SH-SY5Y (cell line): ENCODE measurements at regions not wholly inside any gene's neighbourhood (a gene's known extent, or its start where the extent isn't known, plus 50 kb on each side); places are given as distances from the start of the nearest gene placed in this dataset.

Experiments used
- GATA2 ChIP-seq: IDR thresholded peaks from 2 replicates; pipeline ENCODE4 v1.6.1; 2011; ENCODE audit warnings: mild to moderate bottlenecking, low read depth, low read length
- GATA3 ChIP-seq: IDR thresholded peaks from 2 replicates; pipeline ENCODE4 v1.6.1; 2011; ENCODE audit warnings: low read depth, mild to moderate bottlenecking, low read length, moderate library complexity

DNA sequence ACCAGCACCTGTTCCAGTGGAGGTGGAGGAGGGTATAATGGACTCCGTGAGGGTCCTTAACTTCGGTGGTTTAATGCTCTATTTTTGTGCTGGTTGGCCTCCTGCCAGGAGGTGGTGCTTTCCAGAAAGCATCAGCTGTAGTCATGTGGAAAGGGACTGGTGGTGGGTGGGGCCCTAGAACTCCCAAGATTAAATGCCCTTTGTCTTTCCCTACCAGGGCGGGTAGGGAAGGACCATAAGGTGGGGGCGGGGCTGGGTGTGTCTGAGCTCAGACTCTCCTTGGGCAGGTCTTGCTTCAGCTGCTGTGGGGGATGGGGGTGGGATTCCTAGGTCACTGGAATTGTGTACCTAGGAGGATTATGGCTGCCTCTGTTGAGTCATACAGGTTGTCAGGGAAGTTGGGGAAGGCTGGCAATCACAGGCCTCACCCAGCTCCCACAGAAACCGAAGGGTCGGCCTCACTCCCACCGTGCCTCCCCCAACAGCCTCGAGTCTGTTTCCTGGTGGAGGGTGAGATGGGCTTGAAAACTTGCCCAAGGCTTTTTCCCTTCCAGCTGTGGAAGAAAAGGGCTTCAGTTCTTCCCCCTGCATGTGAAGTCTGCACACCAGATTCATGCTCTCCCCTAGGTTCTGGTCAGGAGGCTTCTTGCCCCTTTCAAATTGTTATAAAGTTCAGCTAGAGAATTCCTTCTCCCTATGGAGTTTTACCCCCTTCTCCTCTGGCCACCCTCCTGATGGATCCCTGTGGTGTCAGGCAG, 60.3 kb upstream of the CLDN10 start:
- TF ChIP-seq GATA2: no peak
- TF ChIP-seq GATA3: no peak
